ENCODE measurements at regions not wholly inside any gene's neighbourhood (a gene's known extent, or its start where the extent isn't known, plus 50 kb on each side); places are given as distances from the start of the nearest gene placed in this dataset.
"Not testable (repeated sequence)": the region's sequence is repeated elsewhere in the genome, so short reads cannot be mapped to it uniquely, and the experiment has no call there.

DNA sequence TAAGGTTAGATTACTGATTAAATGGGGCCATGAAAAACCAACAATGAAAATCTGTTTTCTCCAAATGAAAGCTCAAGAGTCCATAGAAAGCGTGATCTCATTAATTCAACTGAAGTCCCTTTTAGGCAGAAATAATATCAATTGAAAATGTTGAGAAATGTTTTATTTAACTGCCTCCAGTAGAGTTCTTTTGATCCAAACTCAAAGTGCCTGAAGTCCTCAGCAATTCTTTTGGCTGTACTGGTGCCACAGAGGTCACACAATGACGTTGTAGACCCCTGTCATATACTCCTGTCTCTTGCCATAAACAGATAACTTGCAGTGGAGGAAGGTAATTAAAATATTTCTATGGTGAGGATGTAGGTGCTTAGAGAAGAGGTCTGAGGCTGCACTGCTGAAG is 1420.5 kb downstream of the CDH12 start:
- H3K27ac ChIP-seq: no peak overlapping the region
- H3K4me3 ChIP-seq: no peak overlapping the region
- H3K36me3 ChIP-seq: no peaks in the 10 kb centered on the region
- no peaks in the 10 kb centered on the region for H3K9me3 ChIP-seq (ENCODE audit: low read depth)
- no peak for DNase-seq (ENCODE audit: low read depth in 1 of 2, low spot score in 1 of 2)
- H3K27me3 ChIP-seq: no peaks in the 10 kb centered on the region
- TF ChIP-seq, protein P1, sequence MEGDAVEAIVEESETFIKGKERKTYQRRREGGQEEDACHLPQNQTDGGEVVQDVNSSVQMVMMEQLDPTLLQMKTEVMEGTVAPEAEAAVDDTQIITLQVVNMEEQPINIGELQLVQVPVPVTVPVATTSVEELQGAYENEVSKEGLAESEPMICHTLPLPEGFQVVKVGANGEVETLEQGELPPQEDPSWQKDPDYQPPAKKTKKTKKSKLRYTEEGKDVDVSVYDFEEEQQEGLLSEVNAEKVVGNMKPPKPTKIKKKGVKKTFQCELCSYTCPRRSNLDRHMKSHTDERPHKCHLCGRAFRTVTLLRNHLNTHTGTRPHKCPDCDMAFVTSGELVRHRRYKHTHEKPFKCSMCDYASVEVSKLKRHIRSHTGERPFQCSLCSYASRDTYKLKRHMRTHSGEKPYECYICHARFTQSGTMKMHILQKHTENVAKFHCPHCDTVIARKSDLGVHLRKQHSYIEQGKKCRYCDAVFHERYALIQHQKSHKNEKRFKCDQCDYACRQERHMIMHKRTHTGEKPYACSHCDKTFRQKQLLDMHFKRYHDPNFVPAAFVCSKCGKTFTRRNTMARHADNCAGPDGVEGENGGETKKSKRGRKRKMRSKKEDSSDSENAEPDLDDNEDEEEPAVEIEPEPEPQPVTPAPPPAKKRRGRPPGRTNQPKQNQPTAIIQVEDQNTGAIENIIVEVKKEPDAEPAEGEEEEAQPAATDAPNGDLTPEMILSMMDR (IDR thresholded peaks at IDR 0.05; ENCODE audit: low read depth, low read length): no peak
- no peaks in the 10 kb centered on the region for H3K4me1 ChIP-seq (ENCODE audit: low read depth)

DNA sequence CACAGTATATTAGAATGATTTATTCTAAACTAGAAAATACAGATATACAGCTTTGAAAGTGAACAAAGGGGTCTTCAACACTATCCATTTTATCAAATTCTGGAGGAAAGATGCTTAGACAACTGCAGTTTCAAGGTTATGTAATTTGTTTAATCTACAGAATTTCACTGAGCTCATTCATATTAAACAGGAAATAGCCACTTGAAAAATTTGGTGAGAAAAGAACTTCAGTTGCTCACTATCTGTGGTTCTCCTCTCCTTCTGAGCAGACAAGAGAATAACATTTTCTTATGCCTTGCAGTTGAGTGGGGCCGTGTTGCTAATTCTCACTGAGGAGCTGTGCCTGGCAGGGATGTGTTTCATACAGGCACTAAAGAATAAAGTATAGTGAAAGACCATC is 1428.2 kb downstream of the CDH12 start:
- H3K36me3 ChIP-seq: no peaks in the 10 kb centered on the region
- H3K27me3 ChIP-seq: no peaks in the 10 kb centered on the region
- DNase-seq (ENCODE audit: low read depth in 1 of 2, low spot score in 1 of 2): no peak
- H3K4me1 ChIP-seq (ENCODE audit: low read depth): no peaks in the 10 kb centered on the region
- H3K4me3 ChIP-seq: no peak overlapping the region
- TF ChIP-seq, protein P1 (IDR thresholded peaks at IDR 0.05; ENCODE audit: low read depth, low read length): no peak
- no peaks in the 10 kb centered on the region for H3K9me3 ChIP-seq (ENCODE audit: low read depth)
- no peak overlapping the region for H3K27ac ChIP-seq

DNA sequence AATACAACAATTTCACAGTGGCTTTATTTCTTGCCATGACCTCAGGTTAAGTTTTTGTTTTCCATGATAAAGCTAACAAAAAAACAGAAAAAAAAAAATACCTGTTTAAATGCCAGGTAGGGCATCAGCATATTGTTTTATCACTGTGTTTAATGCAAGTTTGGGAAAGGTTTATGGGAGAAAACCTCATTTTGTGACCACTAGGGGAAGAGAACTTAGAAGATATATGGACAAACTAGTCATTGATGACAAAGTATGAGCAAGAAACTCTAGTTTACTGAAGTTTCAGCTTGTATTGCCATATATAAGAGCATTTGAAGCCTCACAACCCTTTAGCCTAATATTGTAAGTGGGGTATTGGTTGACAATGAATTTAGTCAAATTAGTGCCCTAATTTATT is 1431.4 kb upstream of the CDH18 start:
- no peak overlapping the region for H3K27ac ChIP-seq
- no peak overlapping the region for H3K4me3 ChIP-seq
- TF ChIP-seq, protein P1 (IDR thresholded peaks at IDR 0.05; ENCODE audit: low read depth, low read length): no peak
- no peaks in the 10 kb centered on the region for H3K9me3 ChIP-seq (ENCODE audit: low read depth)
- no peaks in the 10 kb centered on the region for H3K4me1 ChIP-seq (ENCODE audit: low read depth)
- DNase-seq (ENCODE audit: low read depth in 1 of 2, low spot score in 1 of 2): no peak
- no peaks in the 10 kb centered on the region for H3K36me3 ChIP-seq
- no peaks in the 10 kb centered on the region for H3K27me3 ChIP-seq

DNA sequence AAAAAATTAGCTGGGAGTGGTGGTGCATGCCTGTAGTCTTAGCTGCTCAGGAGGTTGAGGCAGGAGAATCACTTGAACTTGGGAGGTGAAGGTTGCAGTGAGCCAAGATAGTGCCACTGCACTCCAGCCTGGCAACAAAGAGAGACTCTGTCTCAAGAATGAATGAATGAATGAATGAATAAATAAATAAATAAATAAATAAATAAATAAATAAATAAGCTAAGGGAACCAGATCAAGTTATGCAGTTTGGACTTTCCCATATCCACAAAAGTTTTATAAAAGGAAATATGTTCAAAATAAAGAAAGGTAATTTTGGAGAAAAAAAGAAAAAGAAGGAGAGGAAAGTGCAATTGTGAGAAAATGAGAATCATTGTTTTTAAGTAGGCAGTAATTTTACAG is 1414.1 kb upstream of the CDH18 start:
- H3K4me1 ChIP-seq (ENCODE audit: low read depth); H3K27ac ChIP-seq; H3K4me3 ChIP-seq; H3K27me3 ChIP-seq; DNase-seq (ENCODE audit: low read depth in 1 of 2, low spot score in 1 of 2); H3K36me3 ChIP-seq; H3K9me3 ChIP-seq (ENCODE audit: low read depth): not testable (repeated sequence)

DNA sequence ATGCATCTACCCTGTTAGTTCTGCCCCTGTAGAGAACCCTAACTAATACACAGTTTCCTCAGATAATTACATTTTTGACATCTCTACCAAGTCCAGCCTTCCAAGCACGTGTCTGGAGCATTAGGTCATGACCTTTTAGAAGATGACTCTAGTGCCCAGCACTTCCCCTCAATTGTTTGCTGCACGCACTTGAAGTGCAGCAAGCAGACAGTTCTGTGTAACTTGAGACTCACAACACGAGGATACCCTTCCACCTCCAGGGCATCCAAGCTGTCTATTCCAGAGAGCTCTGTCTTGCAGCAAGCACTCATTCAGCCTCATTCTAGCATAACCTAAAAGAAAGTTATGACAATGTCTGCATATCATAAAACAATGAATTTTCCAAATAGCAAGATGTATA is 1410.5 kb upstream of the CDH18 start:
- TF ChIP-seq, protein P1 (IDR thresholded peaks at IDR 0.05; ENCODE audit: low read depth, low read length): no peak
- Histone ChIP-seq H3K27ac (no peak overlapping the region), H3K9me3 (ENCODE audit: low read depth) (no peaks in the 10 kb centered on the region), H3K4me1 (ENCODE audit: low read depth) (peaks cover 7% of the 10 kb centered on the region), H3K27me3 (no peaks in the 10 kb centered on the region), H3K4me3 (no peak overlapping the region), H3K36me3 (no peaks in the 10 kb centered on the region)
- peak in 1 of 2 donors; percentile 35 for DNase-seq (ENCODE audit: low read depth in 1 of 2, low spot score in 1 of 2)

DNA sequence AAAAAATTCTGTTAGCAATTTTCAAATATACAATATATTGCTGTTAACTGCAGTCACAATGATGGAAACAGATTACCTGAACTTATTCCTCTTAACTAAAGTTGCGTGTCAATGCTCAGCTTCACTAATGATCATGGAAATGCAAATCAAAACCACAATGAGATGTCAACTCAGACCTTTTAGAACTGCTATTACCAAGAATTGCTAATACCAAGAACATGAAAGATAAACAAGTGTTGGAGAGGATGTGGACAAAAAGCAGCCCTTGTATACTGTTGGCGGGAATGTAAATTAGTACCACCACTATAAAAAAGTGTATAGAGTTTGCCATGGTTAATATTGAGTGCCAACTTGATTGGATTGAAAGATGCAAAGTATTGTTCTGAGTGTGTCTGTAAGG is 1409.7 kb upstream of the CDH18 start:
- H3K27ac ChIP-seq: no peak overlapping the region
- H3K27me3 ChIP-seq: no peaks in the 10 kb centered on the region
- TF ChIP-seq, protein P1 (IDR thresholded peaks at IDR 0.05; ENCODE audit: low read depth, low read length): no peak
- H3K4me3 ChIP-seq: no peak overlapping the region
- H3K36me3 ChIP-seq: no peaks in the 10 kb centered on the region
- DNase-seq (ENCODE audit: low read depth in 1 of 2, low spot score in 1 of 2): no peak
- peaks cover 7% of the 10 kb centered on the region for H3K4me1 ChIP-seq (ENCODE audit: low read depth)
- no peaks in the 10 kb centered on the region for H3K9me3 ChIP-seq (ENCODE audit: low read depth)

Data from cardiac muscle cell (in vitro differentiated cells and primary cell).